PC-3 (cell line): ENCODE measurements at regions not wholly inside any gene's neighbourhood (a gene's known extent, or its start where the extent isn't known, plus 50 kb on each side); places are given as distances from the start of the nearest gene placed in this dataset.

Experiments
- ATAC-seq: fragments of 200-7000 bp; cut with Tn5 transposase; 2 replicates; pipeline ENCODE4 v1.9.1; 2020; ENCODE audit warnings: mild to moderate bottlenecking, moderate library complexity
- BruUV-seq: library from RNA; stranded (reverse); fragments of 400-500 nt; replicated peaks from 2 replicates; lab custom pipeline; 2021; lab: Mats Ljungman, UMichigan
- CTCF ChIA-PET: fragments of 300-600 bp; sonication (Branson Sonifier 250); formaldehyde crosslinking; loops from one replicate; lab custom pipeline; 2022; ENCODE audit warnings: antibody characterized with exemption; lab: Charles Lee
- POLR2A ChIA-PET: fragments of 300-600 bp; sonication (Branson Sonifier 250); formaldehyde crosslinking; loops from one replicate; lab custom pipeline; 2022; ENCODE audit warnings: antibody characterized with exemption; ENCODE audit not compliant: unreplicated experiment; lab: Charles Lee
- DNase-seq: peaks from one replicate; pipeline ENCODE4 v3.0.0-alpha.2; 2015
- H2AFZ ChIP-seq: fragments of 300-600 bp; sonication (generic); 2 replicates; pipeline ENCODE4 v1.6.0; 2016; ENCODE audit warnings: antibody characterized with exemption, low read length
- H3F3A ChIP-seq: fragments of 300-600 bp; sonication (generic); one replicate; pipeline ENCODE4 v1.6.0; 2017; ENCODE audit warnings: antibody characterized with exemption, low read length, control low read depth, mild to moderate bottlenecking; ENCODE audit not compliant: unreplicated experiment
- H3K27ac ChIP-seq: fragments of 300-600 bp; sonication (generic); 2 replicates; pipeline ENCODE4 v1.5.1; 2016; ENCODE audit warnings: mild to moderate bottlenecking, low read length
- H3K27me3 ChIP-seq: fragments of 300-600 bp; sonication (generic); 2 replicates; pipeline ENCODE4 v1.6.1; 2016; ENCODE audit warnings: low read length, mixed read lengths
- H3K36me3 ChIP-seq: fragments of 300-600 bp; sonication (generic); 2 replicates; pipeline ENCODE4 v1.6.1; 2016; ENCODE audit warnings: low read depth, mixed run types, low read length, mixed read lengths
- H3K4me1 ChIP-seq: fragments of 300-600 bp; sonication (generic); 2 replicates; pipeline ENCODE4 v1.5.1; 2016; ENCODE audit warnings: low read length; ENCODE audit not compliant: insufficient read depth
- H3K4me2 ChIP-seq: fragments of 300-600 bp; sonication (generic); 2 replicates; pipeline ENCODE4 v1.6.0; 2016; ENCODE audit warnings: low read length
- H3K4me3 ChIP-seq: fragments of 300-600 bp; sonication (generic); 2 replicates; pipeline ENCODE4 v1.5.1; 2016; ENCODE audit warnings: mild to moderate bottlenecking, low read length, mixed read lengths
- H3K79me2 ChIP-seq: fragments of 300-600 bp; sonication (generic); 2 replicates; pipeline ENCODE4 v1.6.1; 2017; ENCODE audit warnings: low read length, mixed read lengths
- H3K9ac ChIP-seq: fragments of 300-600 bp; sonication (generic); 2 replicates; pipeline ENCODE4 v1.6.0; 2016; ENCODE audit warnings: mild to moderate bottlenecking, low read length
- H3K9me2 ChIP-seq: fragments of 300-600 bp; sonication (generic); replicated peaks from 2 replicates; pipeline ENCODE4 v1.6.1; 2016; ENCODE audit warnings: mixed run types, low read length, mixed read lengths
- H3K9me3 ChIP-seq: fragments of 300-600 bp; sonication (generic); 2 replicates; pipeline ENCODE4 v1.6.1; 2016; ENCODE audit warnings: low read length, mixed read lengths
- H4K20me1 ChIP-seq: fragments of 300-600 bp; sonication (generic); 2 replicates; pipeline ENCODE4 v1.6.1; 2016; ENCODE audit warnings: low read length, mixed read lengths
- EZH2 ChIP-seq: fragments of 300-600 bp; sonication (generic); IDR thresholded peaks from one replicate; pipeline ENCODE4 v1.6.1; 2017; ENCODE audit warnings: antibody characterized with exemption, mild to moderate bottlenecking, low read length; ENCODE audit not compliant: unreplicated experiment
- EZH2phosphoT487 ChIP-seq: fragments of 300-600 bp; sonication (generic); IDR thresholded peaks from 2 replicates; pipeline ENCODE4 v1.6.1; 2018; ENCODE audit warnings: mild to moderate bottlenecking, antibody characterized with exemption, low read length, borderline replicate concordance
- intact Hi-C: fragments of 100-400 bp; cut with micrococcal nuclease; formaldehyde crosslinking; loops from 2 replicates; pipeline ENCODE4 v1.9.0; 2023
- TF ChIP-seq, protein P1 (sequence below): fragments of 300-600 bp; sonication (generic); conservative IDR thresholded peaks from 2 replicates; pipeline ENCODE4 v1.5.1; 2017; ENCODE audit warnings: antibody characterized with exemption, low read depth, mild to moderate bottlenecking, low read length

DNA sequence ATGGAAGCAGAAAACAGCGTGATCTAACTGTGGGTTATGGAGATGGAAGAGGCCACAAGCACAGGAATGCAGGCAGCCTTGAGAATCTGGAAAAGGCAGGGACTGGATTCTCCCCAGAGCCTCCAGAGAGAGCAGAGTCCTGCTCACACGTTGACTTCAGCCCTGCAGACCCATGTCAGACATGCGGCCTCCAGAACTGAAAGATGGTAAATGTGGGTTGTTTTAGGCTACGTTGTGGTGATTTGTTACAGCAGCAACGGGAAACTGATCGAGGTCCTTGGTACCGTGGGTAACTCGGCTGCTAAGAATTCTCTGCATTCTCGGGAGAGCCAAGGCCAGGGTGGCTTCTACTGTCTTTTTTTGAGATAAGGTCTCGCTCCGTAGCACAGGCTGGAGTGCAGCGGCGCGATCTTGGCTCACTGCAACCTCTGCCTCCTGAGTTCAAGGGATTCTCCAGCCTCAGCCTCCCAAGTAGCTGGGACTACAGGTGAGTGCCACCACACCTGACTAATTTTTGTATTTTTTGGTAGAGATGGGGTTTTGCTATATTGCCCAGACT, 97.1 kb downstream of the ACKR3 start:
- Histone ChIP-seq H3K4me1 (peaks cover 9% of the 10 kb centered on the region), H3K9ac (no peak overlapping the region), H3K27ac (no peak overlapping the region), H3K79me2 (no peaks in the 10 kb centered on the region), H3K4me2 (no peak overlapping the region), H3F3A (no peaks in the 10 kb centered on the region), H4K20me1 (no peaks in the 10 kb centered on the region), H2AFZ (no peak overlapping the region), H3K27me3 (no peaks in the 10 kb centered on the region), H3K9me2 (no peaks in the 10 kb centered on the region), H3K4me3 (no peak overlapping the region), H3K36me3 (no peaks in the 10 kb centered on the region), H3K9me3 (no peaks in the 10 kb centered on the region)
- ATAC-seq (no peak), DNase-seq (no peak)
- ChIA-PET POLR2A (no interaction called here), CTCF (no interaction called here)
- no peak for TF ChIP-seq EZH2phosphoT487
- TF ChIP-seq, protein P1, sequence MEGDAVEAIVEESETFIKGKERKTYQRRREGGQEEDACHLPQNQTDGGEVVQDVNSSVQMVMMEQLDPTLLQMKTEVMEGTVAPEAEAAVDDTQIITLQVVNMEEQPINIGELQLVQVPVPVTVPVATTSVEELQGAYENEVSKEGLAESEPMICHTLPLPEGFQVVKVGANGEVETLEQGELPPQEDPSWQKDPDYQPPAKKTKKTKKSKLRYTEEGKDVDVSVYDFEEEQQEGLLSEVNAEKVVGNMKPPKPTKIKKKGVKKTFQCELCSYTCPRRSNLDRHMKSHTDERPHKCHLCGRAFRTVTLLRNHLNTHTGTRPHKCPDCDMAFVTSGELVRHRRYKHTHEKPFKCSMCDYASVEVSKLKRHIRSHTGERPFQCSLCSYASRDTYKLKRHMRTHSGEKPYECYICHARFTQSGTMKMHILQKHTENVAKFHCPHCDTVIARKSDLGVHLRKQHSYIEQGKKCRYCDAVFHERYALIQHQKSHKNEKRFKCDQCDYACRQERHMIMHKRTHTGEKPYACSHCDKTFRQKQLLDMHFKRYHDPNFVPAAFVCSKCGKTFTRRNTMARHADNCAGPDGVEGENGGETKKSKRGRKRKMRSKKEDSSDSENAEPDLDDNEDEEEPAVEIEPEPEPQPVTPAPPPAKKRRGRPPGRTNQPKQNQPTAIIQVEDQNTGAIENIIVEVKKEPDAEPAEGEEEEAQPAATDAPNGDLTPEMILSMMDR: no peak
- no peak for TF ChIP-seq EZH2
- no TSS peak for BruUV-seq
- intact Hi-C loops: loop anchor here (10.0 kb wide), 1 partner anchor 358 kb away; no protein-coding TSS in a partner anchor

DNA sequence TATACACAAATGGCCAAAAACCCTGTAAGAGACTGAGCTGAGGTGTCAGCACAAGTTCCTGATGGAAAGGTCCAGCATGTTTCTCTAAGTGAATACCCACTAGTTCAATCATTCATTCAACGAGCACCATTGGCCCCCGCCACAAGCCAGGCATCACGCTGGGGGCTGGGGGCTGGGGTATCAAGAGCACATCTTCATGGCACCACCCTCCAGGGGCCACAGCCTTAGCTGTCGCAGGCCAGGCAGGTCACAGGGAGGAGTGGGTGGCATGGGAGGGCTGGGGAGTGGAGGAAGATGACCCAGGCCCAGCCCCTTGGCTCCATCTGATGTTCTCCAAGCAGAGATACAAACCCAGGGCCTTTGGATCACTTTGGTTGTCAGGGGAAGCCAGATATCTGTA, 97.9 kb downstream of the ACKR3 start:
- no peaks in the 10 kb centered on the region for H3K9me2 ChIP-seq
- TF ChIP-seq, protein P1: no peak
- TF ChIP-seq EZH2 (no peak), EZH2phosphoT487 (no peak)
- H3F3A ChIP-seq: no peaks in the 10 kb centered on the region
- H3K9me3 ChIP-seq: no peaks in the 10 kb centered on the region
- H3K36me3 ChIP-seq: no peaks in the 10 kb centered on the region
- H3K4me2 ChIP-seq: no peak overlapping the region
- DNase-seq (no peak), ATAC-seq (no peak)
- no peaks in the 10 kb centered on the region for H3K27me3 ChIP-seq
- BruUV-seq: no TSS peak
- H3K79me2 ChIP-seq: no peaks in the 10 kb centered on the region
- intact Hi-C loops: loop anchor here (10.0 kb wide), 1 partner anchor 357 kb away; no protein-coding TSS in a partner anchor
- H2AFZ ChIP-seq: no peak overlapping the region
- H4K20me1 ChIP-seq: no peaks in the 10 kb centered on the region
- ChIA-PET POLR2A (interaction anchor here (0.7 kb wide), 1 partner anchor 56 kb away, joined by 3 read pairs; no protein-coding TSS in a partner anchor), CTCF (no interaction called here)
- H3K4me3 ChIP-seq: no peak overlapping the region
- H3K4me1 ChIP-seq: peaks cover under 1% of the 10 kb centered on the region
- H3K27ac ChIP-seq: no peak overlapping the region
- no peak overlapping the region for H3K9ac ChIP-seq

DNA sequence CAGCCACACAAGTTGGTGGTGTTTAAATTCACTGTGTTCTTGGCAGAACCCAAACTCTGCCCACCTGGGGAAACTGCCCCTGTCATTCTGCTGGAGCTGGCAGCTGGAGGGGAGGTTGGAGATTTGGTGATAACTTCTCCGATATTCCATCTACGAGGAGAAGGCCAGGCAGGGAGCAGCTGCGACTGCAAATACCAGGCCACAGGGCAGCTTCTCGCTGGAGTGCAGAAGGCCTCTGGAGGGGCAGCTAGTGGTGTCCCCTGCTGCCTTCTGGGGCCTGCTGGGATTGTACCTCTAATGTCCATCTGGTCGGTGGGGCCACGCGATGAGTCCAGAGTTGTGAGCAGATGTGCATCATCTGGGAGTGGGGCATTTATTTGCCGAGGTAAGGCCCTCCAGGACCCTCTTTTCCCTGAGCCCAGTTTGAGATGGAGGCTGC, 98.9 kb downstream of the ACKR3 start:
- POLR2A ChIA-PET: no interaction called here
- intact Hi-C loops: loop anchor here (10.0 kb wide), 1 partner anchor 356 kb away; no protein-coding TSS in a partner anchor
- H3K9me2 ChIP-seq: no peaks in the 10 kb centered on the region
- no peak overlapping the region for H3K9ac ChIP-seq
- H3F3A ChIP-seq: no peaks in the 10 kb centered on the region
- TF ChIP-seq, protein P1: no peak
- TF ChIP-seq EZH2phosphoT487 (no peak), EZH2 (no peak)
- CTCF ChIA-PET: no interaction called here
- H3K27ac ChIP-seq: no peak overlapping the region
- H3K4me1 ChIP-seq: no peaks in the 10 kb centered on the region
- no peak overlapping the region for H2AFZ ChIP-seq
- no peaks in the 10 kb centered on the region for H3K79me2 ChIP-seq
- DNase-seq: no peak
- H3K9me3 ChIP-seq: no peaks in the 10 kb centered on the region
- H3K36me3 ChIP-seq: no peaks in the 10 kb centered on the region
- no peak overlapping the region for H3K4me3 ChIP-seq
- ATAC-seq: no peak
- BruUV-seq: no TSS peak
- no peak overlapping the region for H3K4me2 ChIP-seq
- no peaks in the 10 kb centered on the region for H4K20me1 ChIP-seq
- H3K27me3 ChIP-seq: no peaks in the 10 kb centered on the region
